OCI-LY3 (cell line): ENCODE measurements at regions not wholly inside any gene's neighbourhood (a gene's known extent, or its start where the extent isn't known, plus 50 kb on each side); places are given as distances from the start of the nearest gene placed in this dataset.

Experiments used
- EZH2phosphoT487 ChIP-seq: fragments of 200-600 bp; shearing (Covaris generic); IDR thresholded peaks from 2 replicates; pipeline ENCODE4 v1.6.1; 2018; ENCODE audit warnings: antibody characterized with exemption, mixed run types, low read depth
- TF ChIP-seq, protein P1 (sequence below): fragments of 200-600, 300-600 bp; sonication (generic); IDR thresholded peaks from 2 replicates; pipeline ENCODE4 v1.5.1; 2014; ENCODE audit warnings: antibody characterized with exemption, low read length, low read depth

DNA sequence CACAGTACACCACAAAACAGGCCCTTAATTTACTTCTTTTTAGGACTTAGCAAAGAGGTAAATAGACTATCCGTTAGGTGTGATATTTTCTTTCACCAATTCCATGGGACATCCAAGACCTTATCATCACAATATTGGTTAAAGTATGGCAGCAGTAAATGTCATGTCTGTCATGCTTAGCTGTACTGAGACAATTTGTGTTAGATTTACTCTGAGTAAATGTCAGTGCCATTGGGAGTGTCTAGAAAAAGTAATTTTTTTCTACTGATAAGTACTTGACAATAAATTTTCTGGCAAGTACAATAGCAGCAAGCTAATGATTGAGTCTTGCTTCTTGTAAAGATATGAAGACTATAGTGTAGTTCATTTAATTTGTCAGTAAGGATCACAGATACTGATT is 756.1 kb downstream of the FAM133A start:
- TF ChIP-seq, protein P1, sequence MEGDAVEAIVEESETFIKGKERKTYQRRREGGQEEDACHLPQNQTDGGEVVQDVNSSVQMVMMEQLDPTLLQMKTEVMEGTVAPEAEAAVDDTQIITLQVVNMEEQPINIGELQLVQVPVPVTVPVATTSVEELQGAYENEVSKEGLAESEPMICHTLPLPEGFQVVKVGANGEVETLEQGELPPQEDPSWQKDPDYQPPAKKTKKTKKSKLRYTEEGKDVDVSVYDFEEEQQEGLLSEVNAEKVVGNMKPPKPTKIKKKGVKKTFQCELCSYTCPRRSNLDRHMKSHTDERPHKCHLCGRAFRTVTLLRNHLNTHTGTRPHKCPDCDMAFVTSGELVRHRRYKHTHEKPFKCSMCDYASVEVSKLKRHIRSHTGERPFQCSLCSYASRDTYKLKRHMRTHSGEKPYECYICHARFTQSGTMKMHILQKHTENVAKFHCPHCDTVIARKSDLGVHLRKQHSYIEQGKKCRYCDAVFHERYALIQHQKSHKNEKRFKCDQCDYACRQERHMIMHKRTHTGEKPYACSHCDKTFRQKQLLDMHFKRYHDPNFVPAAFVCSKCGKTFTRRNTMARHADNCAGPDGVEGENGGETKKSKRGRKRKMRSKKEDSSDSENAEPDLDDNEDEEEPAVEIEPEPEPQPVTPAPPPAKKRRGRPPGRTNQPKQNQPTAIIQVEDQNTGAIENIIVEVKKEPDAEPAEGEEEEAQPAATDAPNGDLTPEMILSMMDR, result no peak
- no peak for TF ChIP-seq EZH2phosphoT487
